DOHH2 (cell line): ENCODE measurements at regions not wholly inside any gene's neighbourhood (a gene's known extent, or its start where the extent isn't known, plus 50 kb on each side); places are given as distances from the start of the nearest gene placed in this dataset.
"Not testable (repeated sequence)": the region's sequence is repeated elsewhere in the genome, so short reads cannot be mapped to it uniquely, and the experiment has no call there.

Experiments
- H3F3A ChIP-seq: fragments of 200-600 bp; sonication (generic), shearing (Covaris generic); 2 replicates; pipeline ENCODE4 v1.6.0; 2016; ENCODE audit warnings: antibody characterized with exemption, mild to moderate bottlenecking; ENCODE audit not compliant: control insufficient read depth, insufficient read depth
- H3K27ac ChIP-seq: fragments of 200-600 bp; sonication (generic); 2 replicates; pipeline ENCODE4 v1.5.1; 2014; ENCODE audit warnings: low read depth, mild to moderate bottlenecking, low read length, moderate library complexity
- H3K27me3 ChIP-seq: fragments of 200-600 bp; sonication (generic); 2 replicates; pipeline ENCODE4 v1.6.1; 2014; ENCODE audit warnings: mild to moderate bottlenecking, low read length, mixed read lengths; ENCODE audit not compliant: control insufficient read depth
- H3K36me3 ChIP-seq: fragments of 200-600 bp; sonication (generic); 2 replicates; pipeline ENCODE4 v1.6.1; 2014; ENCODE audit warnings: mild to moderate bottlenecking, low read length, moderate library complexity, mixed read lengths; ENCODE audit not compliant: control insufficient read depth
- H3K4me1 ChIP-seq: fragments of 200-600 bp; sonication (generic); 2 replicates; pipeline ENCODE4 v1.6.1; 2014; ENCODE audit warnings: mild to moderate bottlenecking, low read length, mixed read lengths; ENCODE audit not compliant: control insufficient read depth
- H3K4me2 ChIP-seq: fragments of 200-600 bp; sonication (generic); 2 replicates; pipeline ENCODE4 v1.6.0; 2014; ENCODE audit warnings: mild to moderate bottlenecking, low read length, moderate library complexity
- H3K4me3 ChIP-seq: fragments of 200-600 bp; sonication (generic); 2 replicates; pipeline ENCODE4 v1.5.1; 2014; ENCODE audit warnings: mild to moderate bottlenecking, low read length, mixed read lengths
- H3K79me2 ChIP-seq: fragments of 200-600 bp; sonication (generic); 2 replicates; pipeline ENCODE4 v1.6.1; 2014; ENCODE audit warnings: mild to moderate bottlenecking, low read length, mixed read lengths; ENCODE audit not compliant: control insufficient read depth
- H3K9me2 ChIP-seq: fragments of 200-600 bp; sonication (generic); replicated peaks from 2 replicates; pipeline ENCODE4 v1.6.1; 2014; ENCODE audit warnings: mild to moderate bottlenecking, low read length, mixed read lengths; ENCODE audit not compliant: control insufficient read depth
- H3K9me3 ChIP-seq: fragments of 200-600 bp; sonication (generic); 2 replicates; pipeline ENCODE4 v1.6.1; 2014; ENCODE audit warnings: antibody characterized with exemption, low read length, mixed read lengths; ENCODE audit not compliant: control insufficient read depth, insufficient read depth
- H4K20me1 ChIP-seq: fragments of 200-600 bp; sonication (generic); 2 replicates; pipeline ENCODE4 v1.6.0; 2014; ENCODE audit warnings: low read depth, mild to moderate bottlenecking, antibody characterized with exemption, low read length, moderate library complexity; ENCODE audit not compliant: control insufficient read depth, insufficient read depth
- CTCF ChIP-seq: fragments of 200-600 bp; sonication (generic); IDR thresholded peaks from one replicate; pipeline ENCODE4 v1.5.1; 2014; ENCODE audit warnings: antibody characterized with exemption, mild to moderate bottlenecking, low read depth, low read length; ENCODE audit not compliant: poor library complexity, severe bottlenecking
- EZH2phosphoT487 ChIP-seq: fragments of 200-600 bp; sonication (generic); IDR thresholded peaks from 2 replicates; pipeline ENCODE4 v1.6.1; 2017; ENCODE audit warnings: borderline replicate concordance, mild to moderate bottlenecking, antibody characterized with exemption, low read length, moderate library complexity, mixed read lengths

- Histone ChIP-seq H3K27me3 (no peaks in the 10 kb centered on the region), H3K79me2 (no peaks in the 10 kb centered on the region), H3F3A (no peaks in the 10 kb centered on the region), H3K27ac (no peak overlapping the region), H3K9me2 (no peaks in the 10 kb centered on the region; the same call in 1 of the 2 replicates), H3K9me3 (no peaks in the 10 kb centered on the region), H4K20me1 (no peaks in the 10 kb centered on the region), H3K4me1 (peaks cover 3% of the 10 kb centered on the region; the same call in 1 of the 2 replicates), H3K36me3 (no peaks in the 10 kb centered on the region), H3K4me2 (no peak overlapping the region), H3K4me3 (no peak overlapping the region)
- TF ChIP-seq EZH2phosphoT487 (no peak), CTCF (no peak)
Measured at GRCh38 chr5:111926026-111926425, 169.0 kb upstream of the NREP start.

GRCh38 chr5:111922344-111922743 is 165.3 kb upstream of the NREP start:
- no peak overlapping the region for H3K27ac ChIP-seq
- H3K4me3 ChIP-seq, result no peak overlapping the region
- H3K79me2 ChIP-seq, result no peaks in the 10 kb centered on the region
- H3K9me3 ChIP-seq, result no peaks in the 10 kb centered on the region
- H3K36me3 ChIP-seq, result no peaks in the 10 kb centered on the region
- TF ChIP-seq EZH2phosphoT487 (no peak), CTCF (no peak)
- H4K20me1 ChIP-seq, result no peaks in the 10 kb centered on the region
- no peak overlapping the region for H3K4me2 ChIP-seq
- H3K9me2 ChIP-seq, result no peaks in the 10 kb centered on the region; the same call in 1 of the 2 replicates
- H3K4me1 ChIP-seq, result no peaks in the 10 kb centered on the region
- H3K27me3 ChIP-seq, result no peaks in the 10 kb centered on the region
- H3F3A ChIP-seq, result no peaks in the 10 kb centered on the region

- H3K9me3 ChIP-seq, H4K20me1 ChIP-seq, H3K4me1 ChIP-seq, H3K4me3 ChIP-seq, H3K27me3 ChIP-seq, H3K27ac ChIP-seq, H3K36me3 ChIP-seq, H3K79me2 ChIP-seq, H3F3A ChIP-seq, H3K9me2 ChIP-seq, H3K4me2 ChIP-seq: not testable (repeated sequence)
Measured at GRCh38 chr5:111921691-111922090, 164.7 kb upstream of the NREP start.

GRCh38 chr5:111914966-111915636 is 158.1 kb upstream of the NREP start:
- TF ChIP-seq EZH2phosphoT487 (no peak), CTCF (no peak)
- Histone ChIP-seq H3K27ac (no peak overlapping the region), H3K79me2 (no peaks in the 10 kb centered on the region), H3K9me2 (no peaks in the 10 kb centered on the region), H3K4me1 (no peaks in the 10 kb centered on the region), H3K27me3 (no peaks in the 10 kb centered on the region), H3K4me2 (no peak overlapping the region), H3K4me3 (no peak overlapping the region), H4K20me1 (no peaks in the 10 kb centered on the region), H3K9me3 (no peaks in the 10 kb centered on the region), H3F3A (no peaks in the 10 kb centered on the region), H3K36me3 (no peaks in the 10 kb centered on the region)
